Stimulated activated memory B cell treated with anti-CD40 and anti-IgM and Interleukin-4, amounts not matched to agents 10 μg/mL and 1 μg/mL and 100 μg/mL, for 72 hours (primary cell): ENCODE measurements at regions not wholly inside any gene's neighbourhood (a gene's known extent, or its start where the extent isn't known, plus 50 kb on each side); places are given as distances from the start of the nearest gene placed in this dataset.
"Not testable (repeated sequence)": the region's sequence is repeated elsewhere in the genome, so short reads cannot be mapped to it uniquely, and the experiment has no call there.

Source experiments
- ATAC-seq: fragments of 150-1000 bp; cut with Tn5 transposase; 2 replicates; pipeline ENCODE4 v1.10.0; 2021
- H3K27ac Mint-ChIP-seq: one replicate; pipeline ENCODE4 v1.8.0; 2022; ENCODE audit warnings: mild to moderate bottlenecking, mixed read lengths
- H3K27me3 Mint-ChIP-seq: one replicate; pipeline ENCODE4 v1.8.0; 2022; ENCODE audit warnings: mixed read lengths
- H3K36me3 Mint-ChIP-seq: one replicate; pipeline ENCODE4 v1.8.0; 2022; ENCODE audit warnings: mixed read lengths
- H3K4me1 Mint-ChIP-seq: one replicate; pipeline ENCODE4 v1.8.0; 2022; ENCODE audit warnings: mixed read lengths
- H3K4me3 Mint-ChIP-seq: one replicate; pipeline ENCODE4 v1.8.0; 2022; ENCODE audit warnings: mild to moderate bottlenecking, moderate library complexity, mixed read lengths
- H3K9me3 Mint-ChIP-seq: one replicate; pipeline ENCODE4 v1.8.0; 2022; ENCODE audit warnings: mixed read lengths

DNA sequence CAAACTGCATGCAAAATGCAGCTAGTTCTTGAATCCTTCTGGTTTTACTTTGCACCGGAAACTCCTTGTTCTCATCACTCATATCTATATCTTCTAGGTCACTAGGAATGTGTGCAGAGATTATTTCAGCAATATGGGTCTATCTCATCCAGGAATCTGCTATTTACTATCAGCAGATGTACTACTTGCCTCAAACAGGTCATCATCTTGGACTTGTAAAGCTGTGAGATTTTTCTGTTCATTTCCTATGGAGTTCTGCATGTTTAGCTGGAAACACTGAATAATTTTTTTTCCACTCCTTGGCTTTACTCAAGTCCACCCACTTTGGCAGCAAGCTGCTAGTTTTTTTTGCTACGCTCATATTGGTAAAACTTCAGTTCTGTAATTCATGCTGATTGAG lies 334.8 kb downstream of the RPIA start:
- not testable (repeated sequence) for H3K4me3 Mint-ChIP-seq, H3K27me3 Mint-ChIP-seq, H3K36me3 Mint-ChIP-seq, H3K9me3 Mint-ChIP-seq, H3K27ac Mint-ChIP-seq, H3K4me1 Mint-ChIP-seq, ATAC-seq

DNA sequence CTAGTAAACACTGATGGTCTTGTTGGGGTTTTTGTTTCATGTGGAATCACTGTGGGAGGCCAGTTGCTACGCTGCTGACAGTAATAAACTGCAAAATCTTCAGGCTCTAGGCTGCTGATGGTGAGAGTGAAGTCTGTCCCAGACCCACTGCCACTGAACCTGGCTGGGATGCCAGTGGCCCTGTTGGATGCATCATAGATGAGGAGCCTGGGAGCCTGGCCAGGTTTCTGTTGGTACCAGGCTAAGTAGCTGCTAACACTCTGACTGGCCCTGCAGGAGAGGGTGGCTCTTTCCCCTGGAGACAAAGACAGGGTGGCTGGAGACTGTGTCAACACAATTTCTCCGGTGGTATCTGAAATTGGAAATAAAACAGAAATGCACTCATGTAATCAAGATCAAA lies 335.6 kb downstream of the RPIA start:
- H3K27me3 Mint-ChIP-seq, H3K36me3 Mint-ChIP-seq, H3K27ac Mint-ChIP-seq, H3K4me1 Mint-ChIP-seq, H3K9me3 Mint-ChIP-seq, H3K4me3 Mint-ChIP-seq, ATAC-seq: not testable (repeated sequence)

DNA sequence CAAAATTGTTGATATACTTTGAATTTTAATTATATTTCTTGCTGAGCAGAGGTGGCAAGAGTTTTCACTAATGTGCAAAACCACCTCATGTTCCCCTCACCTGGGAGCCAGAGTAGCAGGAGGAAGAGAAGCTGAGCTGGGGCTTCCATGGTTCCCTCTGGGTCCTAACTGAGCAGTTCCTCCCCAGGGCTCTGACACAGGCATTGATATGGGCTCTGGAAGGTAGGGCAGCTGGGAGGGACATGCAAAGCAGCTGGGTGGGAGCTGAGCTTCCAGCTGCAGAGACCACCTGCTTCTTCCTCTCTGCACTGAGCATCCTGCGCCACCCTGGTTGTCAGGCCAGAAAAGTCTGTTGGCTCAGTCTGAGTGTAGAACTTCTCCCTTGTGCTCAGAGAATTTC lies 336.1 kb downstream of the RPIA start:
- H3K9me3 Mint-ChIP-seq, H3K27me3 Mint-ChIP-seq, H3K27ac Mint-ChIP-seq, H3K4me1 Mint-ChIP-seq, H3K36me3 Mint-ChIP-seq, ATAC-seq: not testable (repeated sequence)
- H3K4me3 Mint-ChIP-seq = peak overlapping the region; percentile 15

DNA sequence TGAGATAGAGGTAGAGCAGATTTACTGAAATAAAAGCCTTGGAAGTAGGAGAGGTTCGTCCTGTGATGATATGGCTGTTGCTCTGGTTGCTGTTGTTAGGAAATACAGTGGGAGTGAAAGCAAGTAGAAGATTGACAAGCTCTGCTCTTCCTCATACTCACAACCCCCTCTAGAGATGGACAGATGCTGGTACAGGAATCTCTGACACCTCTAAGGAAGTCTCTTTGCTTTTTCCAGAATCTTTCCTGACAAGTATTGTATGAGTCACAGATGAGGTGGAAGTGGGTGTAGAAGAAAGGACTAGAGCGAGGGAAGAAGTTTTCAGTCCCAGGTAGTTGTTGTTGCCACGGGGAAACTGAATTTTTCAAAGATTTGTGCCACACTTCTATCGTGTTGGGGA lies 337.8 kb downstream of the RPIA start:
- ATAC-seq, H3K27ac Mint-ChIP-seq, H3K36me3 Mint-ChIP-seq, H3K27me3 Mint-ChIP-seq, H3K4me1 Mint-ChIP-seq, H3K4me3 Mint-ChIP-seq, H3K9me3 Mint-ChIP-seq: not testable (repeated sequence)

DNA sequence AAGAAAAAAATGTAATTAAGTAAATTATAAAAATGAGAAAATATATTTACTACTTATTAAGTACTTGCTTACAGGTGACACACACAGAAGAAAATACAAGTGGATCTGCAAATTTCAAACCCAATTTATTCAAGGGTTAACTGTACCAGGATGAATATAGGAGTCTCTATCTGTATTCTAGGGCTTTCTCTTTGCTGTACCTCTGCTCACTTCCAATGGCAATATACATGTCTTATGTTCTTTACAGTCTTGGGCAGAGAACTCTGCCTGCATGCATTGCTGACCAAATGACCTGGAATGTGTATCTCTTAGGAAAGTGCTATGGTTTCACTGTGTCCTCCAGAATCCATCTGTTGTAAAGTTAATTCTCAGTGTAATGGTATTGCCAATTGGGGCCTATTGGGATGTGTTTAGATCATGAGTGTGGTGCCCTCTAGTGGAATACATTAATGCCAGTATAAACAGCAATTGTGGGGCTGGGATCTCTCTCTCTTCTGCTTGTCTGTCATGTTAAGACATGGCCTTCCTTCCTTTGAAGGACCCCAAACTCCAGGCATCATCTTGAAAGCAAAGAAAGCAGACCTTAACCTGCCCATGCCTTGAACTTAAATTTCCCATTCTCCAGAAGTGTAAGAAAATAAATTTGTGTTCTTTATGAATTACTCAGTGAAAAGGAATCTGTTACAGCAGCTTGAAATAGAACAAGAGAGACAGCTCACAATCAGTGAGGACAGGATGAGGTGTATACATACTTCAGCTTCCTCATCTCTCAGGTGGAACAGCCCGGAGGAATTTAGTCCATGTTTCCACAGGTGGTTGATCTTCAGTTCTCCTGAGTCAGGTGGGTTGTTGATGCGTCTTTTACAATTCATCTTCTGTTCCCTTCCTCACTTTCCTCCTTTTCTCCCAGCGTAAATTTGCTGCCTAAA lies 356.9 kb downstream of the RPIA start:
- not testable (repeated sequence) for H3K4me1 Mint-ChIP-seq, H3K36me3 Mint-ChIP-seq, ATAC-seq, H3K9me3 Mint-ChIP-seq, H3K4me3 Mint-ChIP-seq, H3K27ac Mint-ChIP-seq, H3K27me3 Mint-ChIP-seq

DNA sequence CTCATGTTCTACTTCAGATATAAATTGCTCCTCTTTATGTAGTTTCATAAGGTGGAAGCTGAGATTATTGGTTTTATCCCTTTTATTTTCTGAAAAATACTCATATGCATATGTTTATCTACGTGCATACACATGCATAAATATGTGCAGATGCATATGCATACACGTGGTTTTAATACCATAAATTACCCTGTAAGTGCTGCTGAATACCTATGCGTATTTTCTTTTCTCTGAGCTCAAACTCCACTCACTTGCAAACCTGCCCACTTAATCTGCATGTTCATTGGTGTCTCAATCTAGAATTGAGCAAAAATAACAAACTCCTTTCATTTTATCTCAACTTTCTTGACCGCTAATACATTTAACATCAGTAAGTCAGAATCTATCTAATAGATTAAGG lies 367.1 kb downstream of the RPIA start:
- H3K27me3 Mint-ChIP-seq, H3K9me3 Mint-ChIP-seq, H3K4me3 Mint-ChIP-seq, ATAC-seq, H3K27ac Mint-ChIP-seq, H3K4me1 Mint-ChIP-seq, H3K36me3 Mint-ChIP-seq: not testable (repeated sequence)

DNA sequence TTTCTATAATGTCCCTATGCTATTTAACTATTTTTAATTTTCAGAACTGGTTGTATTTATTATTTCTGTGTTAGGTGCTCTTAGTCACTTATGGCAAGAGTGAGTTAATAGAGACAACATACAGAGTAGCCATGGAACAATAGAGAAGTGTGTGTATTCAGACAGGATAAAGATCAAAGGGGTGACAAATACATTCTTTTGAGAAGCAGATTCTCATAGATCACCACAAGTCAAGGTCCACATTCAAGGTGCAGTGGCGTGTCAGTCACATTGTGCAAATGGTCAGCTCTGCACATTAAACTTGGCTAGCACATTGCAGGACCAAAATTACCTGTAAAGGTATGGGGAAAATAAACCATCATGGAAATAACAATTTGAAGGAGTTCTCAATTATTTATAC lies 369.7 kb downstream of the RPIA start:
- H3K27me3 Mint-ChIP-seq, H3K36me3 Mint-ChIP-seq, H3K4me3 Mint-ChIP-seq, H3K4me1 Mint-ChIP-seq, H3K27ac Mint-ChIP-seq, ATAC-seq, H3K9me3 Mint-ChIP-seq: not testable (repeated sequence)

DNA sequence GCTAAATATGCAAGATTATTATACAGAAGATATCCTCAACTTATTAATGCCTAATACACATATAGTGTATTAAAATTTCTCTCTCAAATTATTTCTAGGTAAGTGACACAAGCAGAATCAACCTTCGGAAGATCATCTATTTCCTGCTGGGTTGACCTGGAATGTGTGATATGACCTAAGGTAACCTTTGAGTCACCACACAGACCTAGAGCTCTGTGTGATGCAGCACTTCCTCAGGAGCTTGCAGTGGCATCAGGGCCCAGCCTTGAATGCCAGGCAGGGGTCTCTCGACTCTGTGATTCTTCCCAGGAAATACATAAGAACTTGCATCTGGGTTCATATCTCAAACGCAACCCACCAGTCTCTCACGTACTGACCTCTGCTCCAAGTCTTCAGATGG lies 385.3 kb downstream of the RPIA start:
- not testable (repeated sequence) for ATAC-seq, H3K27ac Mint-ChIP-seq, H3K9me3 Mint-ChIP-seq, H3K36me3 Mint-ChIP-seq, H3K27me3 Mint-ChIP-seq, H3K4me3 Mint-ChIP-seq, H3K4me1 Mint-ChIP-seq

DNA sequence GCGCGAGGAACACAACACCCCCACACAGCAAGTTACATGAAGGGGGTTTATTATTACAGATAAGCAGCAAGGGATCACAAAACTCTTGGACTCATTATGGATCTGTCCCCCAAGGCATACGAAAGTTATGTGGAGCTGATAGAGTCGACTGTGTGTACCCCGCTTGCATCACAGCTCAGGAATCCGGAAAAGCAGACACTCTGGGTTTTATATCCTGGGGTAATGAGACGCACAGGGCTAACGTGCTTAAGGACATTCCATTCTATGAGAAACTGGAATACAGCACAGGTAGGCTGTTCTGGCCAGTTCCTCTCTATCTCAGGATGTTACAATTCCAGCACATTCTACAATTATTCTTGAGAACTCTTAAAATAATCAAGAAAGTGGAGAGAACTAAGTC lies 401.4 kb downstream of the RPIA start:
- not testable (repeated sequence) for H3K27me3 Mint-ChIP-seq, H3K4me3 Mint-ChIP-seq, H3K27ac Mint-ChIP-seq, H3K9me3 Mint-ChIP-seq, ATAC-seq, H3K4me1 Mint-ChIP-seq, H3K36me3 Mint-ChIP-seq

DNA sequence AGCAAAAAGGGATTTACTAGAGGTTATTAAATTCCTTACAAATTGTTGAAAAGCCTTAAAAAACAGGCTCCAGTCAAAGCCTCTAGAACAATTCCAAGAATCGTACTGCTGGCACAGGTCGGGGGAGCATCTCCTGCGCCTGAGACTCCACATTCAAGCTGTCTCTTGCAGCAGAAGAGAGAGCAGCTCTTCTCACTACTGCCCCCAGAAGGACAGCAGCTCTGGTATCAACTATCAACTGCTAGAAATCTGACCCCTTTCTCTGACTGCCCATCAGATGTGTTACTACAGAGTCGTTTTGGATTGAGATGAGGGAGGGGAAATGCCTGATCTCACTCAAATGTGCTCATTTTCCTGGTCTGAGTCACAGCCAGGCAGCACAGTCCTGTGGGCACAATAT lies 403.6 kb downstream of the RPIA start:
- not testable (repeated sequence) for H3K36me3 Mint-ChIP-seq, ATAC-seq, H3K4me1 Mint-ChIP-seq, H3K9me3 Mint-ChIP-seq, H3K27me3 Mint-ChIP-seq, H3K4me3 Mint-ChIP-seq, H3K27ac Mint-ChIP-seq

DNA sequence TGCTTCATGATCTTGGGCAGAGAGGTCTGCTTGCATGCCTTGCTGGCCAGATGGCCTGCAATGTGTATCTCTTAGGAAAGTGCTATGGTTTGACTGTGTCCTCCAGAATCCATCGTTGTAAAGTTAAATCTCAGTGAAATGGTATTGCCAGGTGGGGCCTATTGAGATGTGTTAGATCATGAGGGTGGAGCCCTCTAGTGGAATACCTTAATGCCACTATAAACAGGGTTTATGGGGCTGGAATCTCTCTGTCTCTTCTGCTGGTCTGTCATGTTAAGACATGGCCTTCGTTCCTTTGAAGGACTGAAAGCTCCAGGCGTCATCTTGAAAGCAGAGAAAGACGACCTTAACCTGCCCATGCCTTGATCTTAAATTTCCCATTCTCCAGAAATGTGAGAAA lies 411.1 kb downstream of the RPIA start:
- not testable (repeated sequence) for H3K9me3 Mint-ChIP-seq, H3K4me1 Mint-ChIP-seq, H3K4me3 Mint-ChIP-seq, H3K27me3 Mint-ChIP-seq, H3K27ac Mint-ChIP-seq, ATAC-seq, H3K36me3 Mint-ChIP-seq

DNA sequence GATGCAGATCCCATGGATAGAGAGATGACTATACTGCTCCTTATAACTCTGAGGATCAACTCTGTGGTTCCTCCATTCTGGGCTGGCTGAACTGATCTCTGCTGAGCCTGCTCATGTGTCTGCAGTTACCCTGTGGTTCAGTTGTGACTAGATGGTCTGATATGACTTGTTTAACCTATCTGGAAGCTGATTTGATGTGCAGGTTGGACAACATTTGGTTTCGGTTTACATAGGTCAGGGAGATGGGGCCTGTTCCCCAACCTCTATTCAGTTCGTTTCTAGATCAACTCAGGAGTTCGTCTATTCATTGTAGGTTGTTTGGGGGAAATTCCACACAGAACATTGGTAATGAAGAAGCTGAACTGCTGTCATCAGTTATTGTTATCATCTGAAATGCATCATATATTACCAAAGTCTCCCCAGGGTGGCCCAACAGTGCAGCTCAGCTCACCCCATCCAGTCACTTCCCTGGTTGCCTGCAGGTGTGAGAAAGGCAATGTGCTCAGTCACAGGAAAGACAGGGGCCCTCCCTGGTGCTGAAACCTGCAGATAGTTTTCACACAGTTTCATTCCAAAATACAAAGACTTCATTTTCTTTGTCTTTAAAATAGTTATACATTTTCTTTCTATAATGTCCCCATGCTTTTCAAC lies 415.0 kb downstream of the RPIA start:
- not testable (repeated sequence) for H3K9me3 Mint-ChIP-seq, H3K36me3 Mint-ChIP-seq, H3K4me3 Mint-ChIP-seq, H3K27me3 Mint-ChIP-seq, H3K4me1 Mint-ChIP-seq, H3K27ac Mint-ChIP-seq
- peak; percentile 65 for ATAC-seq

DNA sequence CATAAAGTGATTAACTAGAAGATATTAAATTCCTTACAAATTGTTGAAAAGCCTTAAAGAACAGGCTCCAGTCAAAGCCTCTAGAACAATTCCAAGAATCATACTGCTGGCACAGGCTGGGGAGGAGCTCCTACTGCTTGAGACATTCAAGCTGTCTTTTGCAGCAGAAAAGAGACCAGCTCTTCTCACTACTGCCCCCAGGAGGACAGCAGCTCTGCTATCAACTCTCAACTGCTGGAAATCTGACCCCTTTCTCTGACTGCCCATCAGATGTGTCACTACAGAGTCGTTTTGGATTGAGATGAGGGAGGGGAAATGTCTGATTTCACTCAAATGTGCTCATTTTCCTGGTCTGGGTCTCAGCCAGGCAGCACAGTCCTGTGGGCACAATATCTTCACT lies 421.0 kb downstream of the RPIA start:
- H3K4me1 Mint-ChIP-seq, H3K4me3 Mint-ChIP-seq, H3K36me3 Mint-ChIP-seq, H3K9me3 Mint-ChIP-seq, H3K27me3 Mint-ChIP-seq, ATAC-seq, H3K27ac Mint-ChIP-seq: not testable (repeated sequence)

DNA sequence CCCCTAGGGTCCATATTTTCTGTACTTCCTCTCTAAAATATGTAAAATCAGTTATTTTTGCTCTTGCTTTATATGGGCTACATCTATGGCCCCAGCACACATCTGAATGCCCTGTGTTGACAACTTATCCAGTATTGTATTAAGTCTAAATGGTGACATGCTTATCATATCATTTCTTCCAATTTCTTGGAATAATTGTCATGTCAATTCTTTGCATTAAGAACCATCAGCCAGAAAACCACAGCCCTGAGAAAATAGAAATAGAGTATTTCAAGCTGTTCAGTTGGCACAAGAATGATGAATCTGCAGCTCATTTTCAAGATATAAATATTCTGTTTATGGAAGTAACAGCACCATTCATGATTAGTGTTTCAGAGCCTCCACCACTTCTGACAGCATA lies 421.8 kb downstream of the RPIA start:
- ATAC-seq, H3K27ac Mint-ChIP-seq, H3K27me3 Mint-ChIP-seq, H3K4me1 Mint-ChIP-seq, H3K36me3 Mint-ChIP-seq, H3K9me3 Mint-ChIP-seq, H3K4me3 Mint-ChIP-seq: not testable (repeated sequence)

DNA sequence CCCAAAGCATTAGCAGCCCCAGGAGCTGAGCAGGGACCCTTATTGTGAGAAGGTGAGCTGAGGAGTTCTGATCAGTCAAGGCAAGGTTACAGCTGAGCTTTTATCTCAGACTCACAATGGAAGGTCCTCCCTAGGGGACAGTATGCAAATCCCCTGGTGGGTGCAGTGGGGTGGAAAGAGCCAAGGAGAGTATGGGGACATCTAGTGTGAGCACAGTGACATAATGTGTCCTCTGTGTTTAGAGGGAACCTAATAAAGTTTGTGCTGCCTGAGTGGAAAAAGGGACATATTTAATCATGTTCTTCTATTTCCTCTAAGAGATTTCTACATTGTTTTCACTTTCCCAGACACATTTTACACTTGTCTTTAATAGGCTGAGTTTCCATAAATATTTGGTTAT lies 438.0 kb downstream of the RPIA start:
- not testable (repeated sequence) for H3K27me3 Mint-ChIP-seq, H3K27ac Mint-ChIP-seq, H3K36me3 Mint-ChIP-seq, H3K4me3 Mint-ChIP-seq, ATAC-seq, H3K4me1 Mint-ChIP-seq, H3K9me3 Mint-ChIP-seq

DNA sequence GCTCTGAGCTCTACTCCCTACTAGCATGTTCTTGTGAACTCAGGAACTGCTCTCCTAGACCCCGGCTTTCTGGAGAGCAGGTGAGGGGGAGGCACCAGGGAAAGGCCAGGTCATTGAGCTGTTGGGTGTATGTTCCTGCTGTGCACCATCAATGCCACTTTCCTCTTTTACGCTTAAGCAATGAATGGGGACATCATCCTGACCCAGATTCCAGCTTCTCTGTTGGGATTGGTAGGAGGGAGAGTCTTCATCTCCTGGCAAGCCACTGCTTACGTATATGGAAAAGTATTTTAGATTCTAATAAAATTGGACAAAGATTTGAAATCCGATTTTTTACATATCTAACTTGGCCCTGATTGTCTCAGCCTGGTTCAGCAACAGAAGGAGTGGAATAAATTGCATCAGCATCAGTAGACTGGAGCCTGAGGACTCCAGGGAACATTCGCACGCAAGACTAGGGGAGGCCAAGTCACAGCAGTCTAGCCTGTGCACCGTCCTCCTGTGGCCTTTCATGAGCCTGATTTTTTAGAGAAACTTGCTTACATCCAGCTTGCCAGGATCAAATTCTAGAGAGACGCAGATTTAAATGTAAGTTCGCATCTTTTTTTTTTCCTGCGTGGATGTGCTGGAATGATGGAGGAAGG lies 439.3 kb downstream of the RPIA start:
- not testable (repeated sequence) for H3K27ac Mint-ChIP-seq, H3K9me3 Mint-ChIP-seq, H3K4me1 Mint-ChIP-seq, ATAC-seq, H3K4me3 Mint-ChIP-seq, H3K27me3 Mint-ChIP-seq, H3K36me3 Mint-ChIP-seq
